ENCODE measurements at regions not wholly inside any gene's neighbourhood (a gene's known extent, or its start where the extent isn't known, plus 50 kb on each side); places are given as distances from the start of the nearest gene placed in this dataset.

DNA sequence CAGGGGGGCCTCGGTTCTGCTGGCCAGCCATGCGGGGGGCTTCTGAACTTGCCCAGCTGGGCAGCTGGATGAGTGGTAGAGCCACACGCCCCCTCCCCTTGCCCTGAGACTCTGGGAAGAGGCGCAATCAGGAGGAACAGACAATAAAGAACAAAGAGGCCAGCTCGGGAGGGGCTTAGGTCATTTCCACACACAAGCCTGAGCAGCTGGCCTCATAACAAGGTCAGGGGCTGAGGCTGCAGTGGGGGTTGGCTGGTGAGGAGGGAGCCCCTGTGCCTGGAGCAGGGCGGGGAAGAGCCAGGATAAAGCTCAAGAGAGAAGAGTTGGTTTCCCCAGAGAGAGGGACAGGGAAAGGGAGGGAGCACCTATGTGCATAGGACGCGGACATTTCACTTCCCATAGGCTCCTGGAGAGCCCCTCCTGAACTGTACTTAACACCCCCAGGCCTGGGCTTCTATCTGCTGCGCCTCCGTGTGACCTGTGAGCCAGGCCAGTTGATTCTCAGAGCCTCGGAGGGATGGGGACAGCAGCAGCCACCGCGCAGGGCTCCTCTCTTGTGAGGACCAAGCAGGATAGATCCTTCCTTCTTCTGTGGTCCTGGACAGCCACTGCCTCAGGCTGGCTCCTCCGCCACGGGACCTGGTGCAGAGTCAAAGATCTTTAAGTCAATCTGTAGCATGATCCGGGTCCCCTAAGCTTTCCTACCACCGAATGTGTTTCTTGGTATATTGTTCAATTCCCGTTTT is 75.3 kb upstream of the GGTA1 start:
- WGBS, 10 experiments: 0 to 100% (median 72%) methylated on average over 1 to 4 of the region's 18 CpGs
- Histone ChIP-seq H3K27ac (peak overlapping the region in 1 of 2 donors; percentile 76), H3K4me3 (no peak overlapping the region), H3K4me1 (replicated peaks in 1 of 2) (peaks cover 30 to 41% of the 10 kb centered on the region in 2 donors)
- peak in 5 of 8 experiments; percentile 62 to 82 (median 78) for ATAC-seq (replicated peaks in 6 of 8)
- in situ Hi-C loops (cut with MboI; ENCODE audit: low pct_unique_long_range_greater_than_20kb in 2 of 9, low sequenced_read_pairs in 9 of 9, unreplicated experiment in 9 of 9): loop anchor here in 2 of 9 experiments (25.0 kb wide), 2 partner anchors 112 to 412 kb away; no protein-coding TSS in a partner anchor

DNA sequence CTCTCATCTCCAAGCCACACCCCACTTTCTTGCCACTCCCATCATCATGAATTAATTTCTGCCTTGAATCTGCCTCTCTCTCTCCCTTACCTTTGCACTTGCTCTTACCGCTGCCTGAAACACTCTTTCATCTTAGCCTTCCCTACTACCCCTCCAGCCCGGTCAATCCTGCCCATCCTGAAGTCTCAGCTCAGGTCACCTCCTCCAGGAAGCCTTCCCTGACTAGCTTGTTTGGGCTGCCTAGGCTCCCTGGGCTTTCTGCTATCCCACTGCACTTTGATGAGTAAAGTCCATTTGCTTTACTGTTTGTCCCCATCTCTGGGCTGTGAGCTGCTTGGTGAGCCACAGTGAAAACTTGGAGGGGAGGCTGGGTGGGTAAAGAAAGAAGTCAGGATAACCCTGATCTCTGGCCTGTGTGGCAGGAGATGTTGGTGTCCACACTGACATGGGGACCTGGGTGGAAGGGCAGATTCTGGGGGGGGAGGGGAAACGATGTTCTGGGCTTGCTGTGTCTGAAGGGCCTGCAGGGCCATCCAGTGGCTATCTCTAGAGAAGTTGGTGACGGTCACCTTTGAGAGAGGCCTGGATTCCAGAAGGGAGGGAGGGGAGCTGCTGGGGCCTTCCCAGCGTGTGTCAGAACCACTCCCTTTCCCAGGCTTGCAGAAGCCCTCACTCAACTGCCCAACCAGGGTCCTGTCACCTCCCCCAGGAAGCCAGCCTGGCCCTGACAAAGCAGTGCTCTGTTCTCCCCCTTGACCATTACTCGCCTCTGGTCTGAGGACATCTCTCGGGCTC is 75.0 kb upstream of the DAB2IP start:
- H3K4me1 ChIP-seq (replicated peaks in 1 of 2): peaks cover 31 to 42% of the 10 kb centered on the region in 2 donors
- peak in 3 of 8 experiments; percentile 17 to 39 (median 38) for ATAC-seq (replicated peaks in 6 of 8)
- 75 to 100% (median 92%) methylated on average over 1 to 4 of the region's 7 CpGs; no CpG with 5 or more reads in 2 of the 10 experiments for WGBS, 10 experiments
- H3K4me3 ChIP-seq: no peak overlapping the region
- in situ Hi-C loops (cut with MboI; ENCODE audit: low pct_unique_long_range_greater_than_20kb in 2 of 9, low sequenced_read_pairs in 9 of 9, unreplicated experiment in 9 of 9): no loop called here
- no peak overlapping the region for H3K27ac ChIP-seq

DNA sequence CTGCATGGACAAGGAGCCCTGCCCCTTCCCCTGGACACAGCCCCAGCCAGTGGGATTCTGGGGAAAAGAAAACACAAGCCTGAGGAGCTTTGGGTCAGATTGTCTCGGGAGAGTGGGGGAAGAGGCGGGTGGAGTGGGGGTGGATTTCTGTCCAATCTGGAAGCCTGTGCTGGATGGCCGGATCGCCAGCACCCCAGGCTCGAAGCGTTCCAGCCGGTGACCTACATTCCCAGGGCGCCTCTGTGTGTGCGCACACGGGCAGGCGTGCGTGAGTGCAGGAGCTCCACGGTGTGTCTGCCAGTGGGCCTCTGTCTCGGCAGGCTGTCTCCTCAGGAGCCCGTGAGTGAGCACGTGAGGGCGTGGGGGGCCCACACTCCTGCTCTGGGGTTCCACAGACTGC is 74.3 kb upstream of the DAB2IP start:
- peak in 5 of 8 experiments; percentile 14 to 31 (median 26) for ATAC-seq (replicated peaks in 6 of 8)
- peak overlapping the region; percentile 8 to 38 for H3K27ac ChIP-seq
- 80 to 100% (median 86%) methylated on average over 1 to 9 of the region's 17 CpGs; no CpG with 5 or more reads in 6 of the 10 experiments for WGBS, 10 experiments
- in situ Hi-C loops (cut with MboI; ENCODE audit: low pct_unique_long_range_greater_than_20kb in 2 of 9, low sequenced_read_pairs in 9 of 9, unreplicated experiment in 9 of 9): no loop called here
- H3K4me3 ChIP-seq: no peak overlapping the region
- H3K4me1 ChIP-seq (replicated peaks in 1 of 2): peaks cover 38 to 49% of the 10 kb centered on the region in 2 donors

DNA sequence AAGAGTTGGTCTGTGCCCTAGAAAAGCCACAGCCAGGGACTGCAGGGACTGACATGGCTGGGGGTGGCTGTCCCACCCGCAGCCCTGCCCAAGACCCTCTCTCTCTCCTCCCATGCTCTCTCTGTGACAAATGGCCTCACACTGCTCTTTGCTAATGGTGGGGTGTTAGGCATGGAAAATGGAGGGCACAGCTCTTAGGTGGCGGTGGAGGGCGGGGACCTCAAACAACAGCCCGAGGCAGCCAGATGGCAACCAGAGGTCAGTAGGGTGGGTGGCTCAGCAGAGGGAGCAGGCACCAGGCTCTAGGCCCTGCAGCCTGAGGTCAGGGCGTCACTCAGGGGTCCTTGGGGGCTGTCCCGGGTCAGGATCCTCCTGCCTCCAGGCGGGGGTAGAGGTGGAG is 73.9 kb upstream of the DAB2IP start:
- Histone ChIP-seq H3K4me3 (no peak overlapping the region), H3K4me1 (replicated peaks in 1 of 2) (peaks cover 42 to 53% of the 10 kb centered on the region in 2 donors), H3K27ac (peak overlapping the region in 1 of 2 donors; percentile 38)
- in situ Hi-C loops (cut with MboI; ENCODE audit: low pct_unique_long_range_greater_than_20kb in 2 of 9, low sequenced_read_pairs in 9 of 9, unreplicated experiment in 9 of 9): no loop called here
- no CpG with 5 or more reads among the region's 7 CpGs for WGBS, 10 experiments
- peak in 6 of 8 experiments; percentile 3 to 85 (median 38) for ATAC-seq (replicated peaks in 6 of 8)

DNA sequence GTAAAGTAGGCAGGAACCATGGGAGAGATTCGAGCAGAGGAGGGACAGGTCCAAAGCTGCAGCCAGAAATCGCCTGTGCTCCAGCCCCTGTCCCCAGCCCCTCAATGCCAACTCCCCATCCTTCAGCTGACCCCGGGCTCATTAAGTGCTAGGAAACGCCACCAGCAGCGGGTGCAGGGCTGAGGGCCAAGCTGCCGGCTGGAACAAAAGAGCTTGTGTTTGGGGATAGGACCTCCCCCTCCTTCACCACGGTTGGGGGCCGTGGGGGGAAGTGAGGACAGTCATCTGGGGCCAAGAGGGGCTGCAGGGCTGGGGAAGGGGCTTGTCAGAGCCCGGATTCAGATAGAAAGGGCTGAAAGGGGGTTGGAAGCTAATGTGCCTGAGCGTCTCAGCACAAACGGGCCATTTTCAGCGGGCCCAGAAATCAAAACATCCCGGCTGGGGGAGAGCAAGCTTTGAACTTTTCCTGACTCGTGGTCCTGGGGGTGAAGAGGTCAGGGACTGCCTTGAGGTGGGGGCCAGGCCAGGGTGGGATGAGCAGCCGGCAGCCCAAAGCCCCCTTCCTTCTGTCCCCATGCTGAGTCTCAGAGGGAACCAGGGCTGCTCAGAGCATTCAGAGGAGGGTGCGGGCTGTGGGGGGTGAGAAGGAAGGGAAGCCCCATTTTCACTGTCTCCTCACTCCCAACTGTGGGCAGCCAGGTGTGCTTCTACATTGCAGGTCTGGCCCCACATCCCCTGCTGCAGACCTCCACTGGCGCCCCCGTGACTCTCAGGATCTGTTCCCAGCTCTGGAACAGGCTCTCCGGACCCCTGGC is 69.4 kb upstream of the DAB2IP start:
- Histone ChIP-seq H3K4me1 (replicated peaks in 1 of 2) (peaks cover 27 to 33% of the 10 kb centered on the region in 2 donors), H3K27ac (no peak overlapping the region), H3K4me3 (no peak overlapping the region)
- peak in 5 of 8 experiments; percentile 51 to 69 (median 56) for ATAC-seq (replicated peaks in 6 of 8)
- WGBS, 10 experiments: 0 to 100% (median 48%) methylated on average over 1 to 3 of the region's 19 CpGs; no CpG with 5 or more reads in 6 of the 10 experiments
- in situ Hi-C loops (cut with MboI; ENCODE audit: low pct_unique_long_range_greater_than_20kb in 2 of 9, low sequenced_read_pairs in 9 of 9, unreplicated experiment in 9 of 9): no loop called here

DNA sequence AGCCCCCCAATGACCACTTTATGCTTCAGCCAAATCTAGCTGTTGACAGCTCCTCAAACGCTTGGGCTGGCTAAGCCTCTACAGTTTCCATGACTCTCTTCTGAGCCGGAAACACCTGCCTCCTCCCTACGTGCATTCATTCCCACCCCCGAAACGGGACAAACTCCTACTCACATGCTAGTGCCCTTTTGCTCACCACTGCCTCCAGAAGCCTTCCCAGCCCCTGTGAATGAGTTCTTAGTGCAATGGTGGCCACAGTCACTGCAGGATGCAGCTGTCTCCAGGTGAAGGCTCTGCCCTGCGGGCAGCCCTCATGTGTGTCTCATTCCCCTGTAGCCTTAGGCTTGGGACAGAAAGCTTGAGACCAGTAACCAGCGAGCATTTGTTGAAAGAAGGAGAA is 68.8 kb upstream of the DAB2IP start:
- Histone ChIP-seq H3K4me3 (no peak overlapping the region), H3K27ac (no peak overlapping the region), H3K4me1 (replicated peaks in 1 of 2) (peaks cover 21 to 26% of the 10 kb centered on the region in 2 donors)
- WGBS, 10 experiments: 40 to 100% (median 59%) methylated on average over 1 to 7 of the region's 7 CpGs; no CpG with 5 or more reads in 6 of the 10 experiments
- peak in 3 of 8 experiments; percentile 3 to 16 (median 12) for ATAC-seq (replicated peaks in 6 of 8)
- in situ Hi-C loops (cut with MboI; ENCODE audit: low pct_unique_long_range_greater_than_20kb in 2 of 9, low sequenced_read_pairs in 9 of 9, unreplicated experiment in 9 of 9): no loop called here

DNA sequence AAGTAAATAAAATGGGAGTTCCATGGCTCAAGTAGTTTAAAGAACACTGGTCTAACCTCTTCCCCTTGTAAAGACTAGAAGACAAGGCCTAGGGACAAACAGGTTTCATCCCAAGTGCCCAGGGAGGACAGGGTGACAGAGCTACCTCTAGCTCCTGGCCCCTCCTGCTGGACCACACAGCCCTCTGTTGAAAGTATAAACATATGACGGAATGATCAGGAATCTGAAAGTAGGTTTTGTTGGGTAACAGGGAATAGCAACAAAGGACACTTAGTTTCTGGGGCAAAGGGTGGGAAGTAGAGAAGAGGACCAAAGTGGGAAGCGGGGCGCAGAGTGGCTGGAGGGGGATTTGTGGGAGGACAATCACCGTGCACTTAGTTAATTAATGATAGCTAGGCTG is 67.0 kb upstream of the DAB2IP start:
- H3K4me3 ChIP-seq: no peak overlapping the region
- no peak for ATAC-seq (replicated peaks in 6 of 8)
- no peak overlapping the region for H3K27ac ChIP-seq
- in situ Hi-C loops (cut with MboI; ENCODE audit: low pct_unique_long_range_greater_than_20kb in 2 of 9, low sequenced_read_pairs in 9 of 9, unreplicated experiment in 9 of 9): no loop called here
- H3K4me1 ChIP-seq (replicated peaks in 1 of 2): peaks cover 14 to 20% of the 10 kb centered on the region in 2 donors
- WGBS, 10 experiments: 60 to 100% (median 90%) methylated on average over 1 to 3 of the region's 4 CpGs; no CpG with 5 or more reads in 4 of the 10 experiments

DNA sequence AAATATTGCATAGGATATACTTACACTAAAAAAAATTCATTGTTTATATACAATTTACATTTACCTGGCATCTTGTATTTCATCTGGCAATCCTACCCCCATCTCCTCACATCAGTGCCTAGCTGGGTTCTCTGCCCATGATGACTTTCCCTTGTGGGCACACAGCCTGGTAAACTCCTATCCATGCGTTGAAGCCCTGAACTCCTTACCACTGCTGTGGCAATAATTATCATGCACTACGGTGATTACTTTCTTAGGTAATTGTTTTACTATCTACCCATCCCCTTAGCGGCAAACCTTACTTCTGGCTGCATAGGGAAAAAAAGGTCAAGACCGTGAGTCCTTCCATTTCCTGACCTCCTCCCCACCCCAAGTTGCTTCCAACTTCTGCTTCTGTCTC is 63.6 kb upstream of the DAB2IP start:
- WGBS, 10 experiments: 80 to 100% (median 98%) methylated on average over 1 to 4 of the region's 4 CpGs; no CpG with 5 or more reads in 2 of the 10 experiments

DNA sequence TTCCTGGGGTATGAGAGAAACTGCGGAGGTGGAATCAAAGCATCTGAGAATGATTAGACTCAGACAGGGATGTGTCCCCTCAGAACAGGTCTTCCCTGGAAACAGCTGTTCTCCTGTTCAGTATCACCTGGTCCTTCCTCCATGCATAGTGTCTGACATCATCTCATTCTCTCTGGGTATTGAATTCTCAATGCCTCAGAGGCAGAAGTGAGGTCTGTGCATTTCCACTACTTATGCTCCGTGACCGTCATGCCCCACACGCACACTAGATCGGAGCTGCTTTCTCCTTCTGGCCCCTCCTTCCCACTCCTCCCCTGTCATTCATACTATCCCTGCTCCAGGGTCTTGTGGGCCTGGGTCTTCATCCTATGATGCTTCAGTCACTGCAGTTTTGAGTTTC is 61.4 kb upstream of the DAB2IP start:
- Histone ChIP-seq H3K4me1 (replicated peaks in 1 of 2) (no peaks in the 10 kb centered on the region), H3K4me3 (no peak overlapping the region), H3K27ac (no peak overlapping the region)
- ATAC-seq (replicated peaks in 6 of 8): peak in 5 of 8 experiments; percentile 28 to 81 (median 74)
- WGBS, 10 experiments: 67 to 100% (median 82%) methylated on average over 1 to 4 of the region's 5 CpGs; no CpG with 5 or more reads in 2 of the 10 experiments
- in situ Hi-C loops (cut with MboI; ENCODE audit: low pct_unique_long_range_greater_than_20kb in 2 of 9, low sequenced_read_pairs in 9 of 9, unreplicated experiment in 9 of 9): no loop called here

More for the DNA sequence above, 63.6 kb upstream of the DAB2IP start:
- no peak for ATAC-seq (replicated peaks in 6 of 8)
- in situ Hi-C loops (cut with MboI; ENCODE audit: low pct_unique_long_range_greater_than_20kb in 2 of 9, low sequenced_read_pairs in 9 of 9, unreplicated experiment in 9 of 9): no loop called here
- Histone ChIP-seq H3K4me3 (no peak overlapping the region), H3K27ac (no peak overlapping the region), H3K4me1 (replicated peaks in 1 of 2) (peaks cover 0 to 5% of the 10 kb centered on the region in 2 donors)

DNA sequence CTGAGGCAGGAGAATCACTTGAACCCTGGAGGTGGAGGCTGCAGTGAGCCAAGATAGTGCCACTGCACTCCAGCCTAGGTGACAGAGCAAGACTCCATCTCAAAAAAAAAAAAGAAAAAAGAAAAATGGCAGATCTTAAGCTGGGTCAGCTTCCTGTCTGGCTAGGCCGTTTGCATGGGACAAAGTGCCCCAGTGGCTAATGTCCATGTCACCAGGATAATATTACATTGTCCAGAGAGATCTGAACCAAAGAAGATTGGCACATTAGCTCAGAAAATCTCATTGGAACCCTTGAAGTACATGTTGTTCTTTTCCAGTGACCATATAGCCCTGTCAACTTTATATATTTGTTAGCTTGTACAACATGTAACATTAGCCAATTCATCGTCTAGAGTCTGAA is 59.2 kb upstream of the DAB2IP start:
- Histone ChIP-seq H3K4me1 (replicated peaks in 1 of 2) (no peaks in the 10 kb centered on the region), H3K27ac (no peak overlapping the region), H3K4me3 (no peak overlapping the region)
- in situ Hi-C loops (cut with MboI; ENCODE audit: low pct_unique_long_range_greater_than_20kb in 2 of 9, low sequenced_read_pairs in 9 of 9, unreplicated experiment in 9 of 9): no loop called here
- no peak for ATAC-seq (replicated peaks in 6 of 8)
- 50 to 100% (median 86%) methylated on average over 1 to 2 of the region's 2 CpGs; no CpG with 5 or more reads in 1 of the 10 experiments for WGBS, 10 experiments

DNA sequence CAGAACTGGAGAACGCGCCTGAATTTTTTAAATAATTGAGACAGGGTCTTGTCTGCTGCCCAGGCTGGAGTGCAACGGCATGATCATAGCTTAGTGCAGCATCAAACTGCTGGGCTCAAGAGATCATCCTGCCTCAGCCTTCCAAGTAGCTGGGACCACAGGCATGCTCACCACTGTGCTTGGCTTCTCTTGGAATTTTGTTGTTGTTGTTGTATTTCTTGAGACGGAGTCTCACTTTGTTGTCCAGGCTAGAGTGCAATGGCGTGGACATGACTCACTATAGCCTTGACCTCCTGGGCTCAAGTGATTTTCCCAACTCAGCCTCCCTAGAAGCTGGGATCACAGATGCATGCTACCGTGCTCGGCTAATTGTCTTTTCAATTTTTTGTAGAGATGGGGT is 58.4 kb upstream of the DAB2IP start:
- in situ Hi-C loops (cut with MboI; ENCODE audit: low pct_unique_long_range_greater_than_20kb in 2 of 9, low sequenced_read_pairs in 9 of 9, unreplicated experiment in 9 of 9): no loop called here
- ATAC-seq (replicated peaks in 6 of 8): no peak
- no peaks in the 10 kb centered on the region for H3K4me1 ChIP-seq (replicated peaks in 1 of 2)
- H3K4me3 ChIP-seq: no peak overlapping the region
- no peak overlapping the region for H3K27ac ChIP-seq
- 31 to 100% (median 85%) methylated on average over 1 to 6 of the region's 7 CpGs for WGBS, 10 experiments

DNA sequence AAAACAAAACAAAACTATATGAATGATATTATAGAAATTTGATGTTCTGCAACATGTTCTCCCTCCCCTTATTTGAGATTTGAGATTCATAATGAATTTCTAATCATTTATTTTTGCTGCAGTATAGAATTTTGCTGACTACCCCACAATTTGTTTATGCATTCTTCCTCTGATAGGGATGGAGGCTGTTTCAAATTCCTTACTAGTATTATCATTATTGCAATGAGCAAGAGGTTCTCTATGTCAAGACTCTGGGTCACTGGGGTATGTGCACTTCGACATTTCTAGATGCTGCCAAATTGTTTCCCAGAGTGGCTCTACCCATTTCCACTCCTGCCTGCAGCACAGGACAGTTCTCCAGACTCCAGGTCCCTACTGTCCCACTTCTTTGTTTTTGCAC is 54.9 kb upstream of the DAB2IP start:
- 17 to 100% (median 80%) methylated on average over 1 of the region's 1 CpG; no CpG with 5 or more reads in 5 of the 10 experiments for WGBS, 10 experiments
- no peak overlapping the region for H3K4me3 ChIP-seq
- no peak for ATAC-seq (replicated peaks in 6 of 8)
- H3K27ac ChIP-seq: no peak overlapping the region
- in situ Hi-C loops (cut with MboI; ENCODE audit: low pct_unique_long_range_greater_than_20kb in 2 of 9, low sequenced_read_pairs in 9 of 9, unreplicated experiment in 9 of 9): no loop called here
- peaks cover 0 to 5% of the 10 kb centered on the region in 2 donors for H3K4me1 ChIP-seq (replicated peaks in 1 of 2)
